Breast epithelium (tissue), 4 donors: ENCODE measurements at regions not wholly inside any gene's neighbourhood (a gene's known extent, or its start where the extent isn't known, plus 50 kb on each side); places are given as distances from the start of the nearest gene placed in this dataset.
A peak's percentile ranks its signal among the peaks of the same experiment; 100 is the strongest.
"Not testable (repeated sequence)": the region's sequence is repeated elsewhere in the genome, so short reads cannot be mapped to it uniquely, and the experiment has no call there.

ENCODE experiments used
- DNase-seq, 2 donors: peaks; one replicate each; pipeline ENCODE4 v3.0.0-alpha.2; 2019; ENCODE audit warnings: low spot score in 2 of 2
- H3K27ac ChIP-seq, 2 donors: fragments of 200-600 bp; sonication (generic) in 1 of 2; one replicate each; pipeline ENCODE4 v1.5.1; 2016 to 2019; ENCODE audit warnings: mild to moderate bottlenecking in 1 of 2
- H3K27me3 ChIP-seq, 2 donors: fragments of 200-600 bp; sonication (generic) in 1 of 2; one replicate each; pipeline versions ENCODE4 v1.5.1 to v1.6.0; 2017 to 2019; ENCODE audit warnings: control low read depth in 1 of 2, mild to moderate bottlenecking in 1 of 2
- H3K36me3 ChIP-seq: fragments of 200-600 bp; one replicate; pipeline ENCODE4 v1.5.1; 2019
- H3K4me1 ChIP-seq, 2 donors: fragments of 200-600 bp; sonication (generic); one replicate each; pipeline ENCODE4 v1.5.1; 2016 to 2019; ENCODE audit warnings: control low read depth in 1 of 2
- H3K4me3 ChIP-seq, 3 donors: fragments of 200-600 bp; sonication (generic); 1 replicate in 2 of 3; 2 replicates in 1 of 3; pipeline ENCODE4 v1.5.1; 2016 to 2019; ENCODE audit warnings: mild to moderate bottlenecking in 3 of 3, moderate library complexity in 2 of 3
- H3K9me3 ChIP-seq, 2 donors: fragments of 200-600 bp; sonication (generic) in 1 of 2; one replicate each; pipeline ENCODE4 v1.5.1; 2016 to 2019; ENCODE audit warnings: control low read depth in 1 of 2
- POLR2A ChIP-seq: fragments of 450-650 bp; IDR thresholded peaks from one replicate; pipeline ENCODE4 v1.6.1; 2016; ENCODE audit warnings: antibody characterized with exemption, mild to moderate bottlenecking, moderate library complexity
- POLR2AphosphoS5 ChIP-seq, 3 donors: sonication (generic); formaldehyde crosslinking; IDR thresholded peaks; one replicate each; pipeline ENCODE4 v1.6.1; 2017; ENCODE audit warnings: antibody characterized with exemption in 3 of 3
- intact Hi-C: fragments of 100-400 bp; cut with DNase I; formaldehyde crosslinking; loops from one replicate; pipeline ENCODE4 v1.15.1; 2023; ENCODE audit warnings: low total_unique reads
- TF ChIP-seq, protein P1 (sequence below), 3 donors: fragments of 450-650 bp; IDR thresholded peaks; one replicate each; pipeline ENCODE4 v1.5.1; 2016 to 2017; ENCODE audit warnings: antibody characterized with exemption in 3 of 3, mild to moderate bottlenecking in 3 of 3, moderate library complexity in 3 of 3

DNA sequence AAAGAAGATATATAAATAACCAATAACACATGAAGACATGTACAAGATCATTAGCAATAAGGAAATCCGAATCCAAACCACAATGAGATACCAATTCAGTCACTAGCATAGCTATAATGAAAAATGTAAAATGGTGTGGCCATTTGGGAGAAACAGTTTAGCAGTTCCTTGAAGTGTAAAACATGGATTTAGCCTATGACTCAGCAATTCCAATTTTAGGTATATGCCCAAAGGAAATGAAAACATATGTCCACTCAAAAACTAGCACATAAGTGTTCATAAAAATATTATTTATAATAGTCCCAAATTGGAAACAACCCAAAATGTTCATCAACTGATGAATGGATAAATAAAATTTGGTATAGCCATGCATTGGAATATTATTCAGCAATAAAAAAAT, 165.5 kb upstream of the CRIM1 start:
- H3K27ac ChIP-seq: no peak overlapping the region
- no peaks in the 10 kb centered on the region for H3K36me3 ChIP-seq
- no peaks in the 10 kb centered on the region for H3K4me1 ChIP-seq
- no peaks in the 10 kb centered on the region for H3K9me3 ChIP-seq
- no peak for DNase-seq
- no peaks in the 10 kb centered on the region for H3K27me3 ChIP-seq
- no peak overlapping the region for H3K4me3 ChIP-seq
- intact Hi-C loops: no loop called here
- TF ChIP-seq POLR2AphosphoS5 (IDR thresholded peaks at IDR 0.05): no peak
- no peak for TF ChIP-seq POLR2A

DNA sequence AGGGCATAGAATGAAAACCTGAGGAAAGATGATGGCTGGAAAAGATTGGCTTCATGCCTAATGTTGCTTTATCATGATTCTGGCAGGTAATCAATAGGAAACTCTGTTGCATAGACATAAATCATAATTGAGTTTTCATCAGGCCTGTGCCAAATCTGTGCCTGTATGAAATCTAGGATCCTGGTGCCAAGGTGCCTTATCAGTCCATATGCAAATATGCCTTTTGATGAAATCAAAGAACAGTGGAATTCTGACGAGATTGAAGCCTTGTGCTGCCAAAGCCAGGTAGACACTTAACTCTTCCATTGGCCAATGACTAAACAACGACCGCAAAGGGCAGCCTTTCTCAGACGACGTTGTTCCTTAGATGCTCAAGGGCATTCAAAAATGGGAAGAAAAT, 170.0 kb upstream of the CRIM1 start:
- Histone ChIP-seq H3K27ac (no peak overlapping the region), H3K9me3 (no peaks in the 10 kb centered on the region), H3K27me3 (no peaks in the 10 kb centered on the region), H3K4me3 (no peak overlapping the region), H3K36me3 (no peaks in the 10 kb centered on the region), H3K4me1 (no peaks in the 10 kb centered on the region)
- DNase-seq: no peak
- intact Hi-C loops: no loop called here
- TF ChIP-seq, protein P1, sequence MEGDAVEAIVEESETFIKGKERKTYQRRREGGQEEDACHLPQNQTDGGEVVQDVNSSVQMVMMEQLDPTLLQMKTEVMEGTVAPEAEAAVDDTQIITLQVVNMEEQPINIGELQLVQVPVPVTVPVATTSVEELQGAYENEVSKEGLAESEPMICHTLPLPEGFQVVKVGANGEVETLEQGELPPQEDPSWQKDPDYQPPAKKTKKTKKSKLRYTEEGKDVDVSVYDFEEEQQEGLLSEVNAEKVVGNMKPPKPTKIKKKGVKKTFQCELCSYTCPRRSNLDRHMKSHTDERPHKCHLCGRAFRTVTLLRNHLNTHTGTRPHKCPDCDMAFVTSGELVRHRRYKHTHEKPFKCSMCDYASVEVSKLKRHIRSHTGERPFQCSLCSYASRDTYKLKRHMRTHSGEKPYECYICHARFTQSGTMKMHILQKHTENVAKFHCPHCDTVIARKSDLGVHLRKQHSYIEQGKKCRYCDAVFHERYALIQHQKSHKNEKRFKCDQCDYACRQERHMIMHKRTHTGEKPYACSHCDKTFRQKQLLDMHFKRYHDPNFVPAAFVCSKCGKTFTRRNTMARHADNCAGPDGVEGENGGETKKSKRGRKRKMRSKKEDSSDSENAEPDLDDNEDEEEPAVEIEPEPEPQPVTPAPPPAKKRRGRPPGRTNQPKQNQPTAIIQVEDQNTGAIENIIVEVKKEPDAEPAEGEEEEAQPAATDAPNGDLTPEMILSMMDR (IDR thresholded peaks at IDR 0.05): no peak
- TF ChIP-seq POLR2A: no peak
- no peak for TF ChIP-seq POLR2AphosphoS5 (IDR thresholded peaks at IDR 0.05)

DNA sequence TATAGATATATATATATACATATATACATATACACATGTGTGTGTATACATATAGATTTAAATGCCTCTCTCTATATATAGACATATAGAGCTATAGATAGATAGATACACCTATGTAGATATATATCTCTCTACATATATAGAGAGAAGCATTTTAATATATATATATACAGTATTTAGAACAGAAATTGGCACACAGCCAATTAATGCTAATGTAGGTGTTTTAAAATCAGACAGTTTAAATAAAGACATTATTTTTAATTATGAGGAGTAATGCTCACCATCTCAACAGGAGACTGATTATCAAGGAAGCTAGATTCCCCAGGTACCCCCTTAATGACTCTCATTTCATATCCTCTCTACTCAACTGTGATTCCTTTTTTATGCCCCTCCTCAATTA, 170.7 kb upstream of the CRIM1 start:
- H3K4me1 ChIP-seq: no peaks in the 10 kb centered on the region
- TF ChIP-seq, protein P1 (IDR thresholded peaks at IDR 0.05): no peak
- TF ChIP-seq POLR2AphosphoS5 (IDR thresholded peaks at IDR 0.05): no peak
- no peak for TF ChIP-seq POLR2A
- H3K27ac ChIP-seq: no peak overlapping the region
- no peaks in the 10 kb centered on the region for H3K27me3 ChIP-seq
- intact Hi-C loops: no loop called here
- H3K4me3 ChIP-seq: no peak overlapping the region
- no peaks in the 10 kb centered on the region for H3K36me3 ChIP-seq
- H3K9me3 ChIP-seq: no peaks in the 10 kb centered on the region
- DNase-seq: no peak

DNA sequence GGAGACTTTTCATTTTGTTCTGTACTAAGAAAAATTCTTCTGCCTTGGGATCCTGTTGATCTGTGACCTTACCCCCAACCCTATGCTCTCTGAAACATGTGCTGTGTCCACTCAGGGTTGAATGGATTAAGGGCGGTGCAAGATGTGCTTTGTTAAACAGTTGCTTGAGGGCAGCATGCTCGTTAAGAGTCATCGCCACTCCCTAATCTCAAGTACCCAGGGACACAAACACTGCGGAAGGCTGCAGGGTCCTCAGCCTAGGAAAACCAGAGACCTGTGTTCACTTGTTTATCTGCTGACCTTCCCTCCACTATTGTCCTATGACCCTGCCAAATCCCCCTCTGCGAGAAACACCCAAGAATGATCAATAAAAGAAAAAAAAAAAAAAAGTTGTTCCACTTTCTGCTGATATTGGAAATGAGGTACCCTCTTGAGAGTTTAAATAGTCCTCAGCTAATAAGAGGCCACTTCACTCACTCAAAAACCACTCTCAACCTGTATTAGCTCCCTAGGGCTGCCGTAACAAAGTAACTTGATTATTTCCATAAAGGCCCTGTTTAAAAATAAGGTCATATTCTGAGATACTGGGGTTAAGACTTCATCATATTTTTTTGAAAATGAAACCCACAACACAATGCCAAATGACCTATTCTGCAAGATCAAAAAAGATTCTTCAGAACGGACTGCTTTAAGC, 174.6 kb upstream of the CRIM1 start:
- H3K4me3 ChIP-seq, DNase-seq, H3K27me3 ChIP-seq, H3K27ac ChIP-seq, intact Hi-C loops, H3K4me1 ChIP-seq, H3K9me3 ChIP-seq, H3K36me3 ChIP-seq: not testable (repeated sequence)

DNA sequence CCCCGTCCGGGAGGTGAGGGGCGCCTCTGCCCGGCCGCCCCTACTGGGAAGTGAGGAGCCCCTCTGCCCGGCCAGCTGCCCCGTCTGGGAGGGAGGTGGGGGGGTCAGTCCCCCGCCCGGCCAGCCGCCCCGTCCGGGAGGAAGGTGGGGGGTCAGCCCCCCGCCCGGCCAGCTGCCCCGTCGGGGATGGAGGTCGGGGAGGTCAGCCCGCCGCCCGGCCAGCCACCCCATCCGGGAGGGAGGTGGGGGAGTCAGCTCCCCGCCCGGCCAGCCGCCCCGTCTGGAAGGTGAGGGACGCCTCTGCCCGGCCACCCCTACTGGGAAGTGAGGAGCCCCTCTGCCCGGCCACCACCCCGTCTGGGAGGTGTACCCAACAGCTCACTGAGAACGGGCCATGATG, 175.3 kb upstream of the CRIM1 start:
- H3K27me3 ChIP-seq, H3K4me3 ChIP-seq, H3K27ac ChIP-seq, H3K36me3 ChIP-seq, DNase-seq, H3K4me1 ChIP-seq, intact Hi-C loops, H3K9me3 ChIP-seq: not testable (repeated sequence)

DNA sequence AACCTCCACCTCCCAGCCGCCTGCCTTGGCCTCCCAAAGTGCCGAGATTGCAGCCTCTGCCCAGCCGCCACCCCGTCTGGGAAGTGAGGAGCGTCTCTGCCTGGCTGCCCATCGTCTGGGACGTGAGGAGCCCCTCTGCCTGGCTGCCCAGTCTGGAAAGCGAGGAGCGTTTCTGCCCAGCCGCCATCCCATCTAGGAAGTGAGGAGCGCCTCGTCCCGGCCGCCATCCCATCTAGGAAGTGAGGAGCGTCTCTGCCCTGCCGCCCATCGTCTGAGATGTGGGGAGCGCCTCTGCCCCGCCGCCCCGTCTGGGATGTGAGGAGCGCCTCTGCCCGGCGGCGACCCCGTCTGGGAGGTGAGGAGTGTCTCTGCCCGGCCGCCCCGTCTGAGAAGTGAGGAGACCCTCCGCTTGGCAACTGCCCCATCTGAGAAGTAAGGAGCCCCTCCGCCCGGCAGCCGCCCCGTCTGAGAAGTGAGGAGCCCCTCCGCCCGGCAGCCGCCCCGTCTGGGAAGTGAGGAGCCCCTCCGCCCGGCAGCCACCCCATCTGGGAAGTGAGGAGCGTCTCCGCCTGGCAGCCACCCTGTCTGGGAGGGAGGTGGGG, 175.8 kb upstream of the CRIM1 start:
- H3K4me3 ChIP-seq, DNase-seq, H3K9me3 ChIP-seq, H3K27me3 ChIP-seq, intact Hi-C loops, H3K36me3 ChIP-seq, H3K4me1 ChIP-seq: not testable (repeated sequence)
- peak overlapping the region in 1 of 2 donors; percentile 52 for H3K27ac ChIP-seq

DNA sequence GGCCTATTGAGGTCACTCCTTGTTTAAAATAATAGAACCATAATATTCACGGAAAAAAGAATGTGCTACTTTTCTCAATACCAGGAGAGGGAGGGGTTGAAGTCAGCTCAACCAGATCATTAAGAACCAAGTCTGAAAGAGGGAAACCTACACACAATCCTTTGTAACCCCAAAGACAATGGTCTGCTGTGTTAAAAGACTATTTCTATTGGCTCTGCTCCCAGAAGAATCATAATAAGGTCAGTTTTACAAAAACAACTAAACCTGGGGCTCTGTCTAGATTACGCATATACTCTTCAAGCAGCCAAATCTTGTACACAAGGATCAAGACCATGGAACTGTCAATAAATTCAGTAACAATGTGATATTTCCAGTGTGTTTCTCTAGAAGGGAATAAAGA, 177.2 kb upstream of the CRIM1 start:
- no peak for TF ChIP-seq POLR2A
- TF ChIP-seq, protein P1 (IDR thresholded peaks at IDR 0.05): no peak
- TF ChIP-seq POLR2AphosphoS5 (IDR thresholded peaks at IDR 0.05): no peak

More for the DNA sequence above, 177.2 kb upstream of the CRIM1 start:
- no peak for DNase-seq
- peaks cover 0 to 6% of the 10 kb centered on the region in 2 donors for H3K4me1 ChIP-seq
- H3K9me3 ChIP-seq: no peaks in the 10 kb centered on the region
- H3K4me3 ChIP-seq: no peak overlapping the region
- H3K27ac ChIP-seq: peak overlapping the region; percentile 52 to 79
- intact Hi-C loops: no loop called here
- H3K36me3 ChIP-seq: no peaks in the 10 kb centered on the region
- no peaks in the 10 kb centered on the region for H3K27me3 ChIP-seq
